22Rv1 (cell line): ENCODE measurements at regions not wholly inside any gene's neighbourhood (a gene's known extent, or its start where the extent isn't known, plus 50 kb on each side); places are given as distances from the start of the nearest gene placed in this dataset.

Source experiments
- CTCF ChIP-seq: fragments of 450-650 bp; IDR thresholded peaks from 2 replicates; pipeline ENCODE4 v1.5.1; 2017; ENCODE audit warnings: mild to moderate bottlenecking
- ZFX ChIP-seq: fragments of 450-650 bp; IDR thresholded peaks from 2 replicates; pipeline ENCODE4 v1.6.1; 2017; ENCODE audit warnings: antibody characterized with exemption, borderline replicate concordance

- TF ChIP-seq CTCF (no peak), ZFX (no peak)
Observed at GRCh38 chr4:144565527-144566195, 80.3 kb upstream of the HHIP start.
